ENCODE measurements at regions not wholly inside any gene's neighbourhood (a gene's known extent, or its start where the extent isn't known, plus 50 kb on each side); places are given as distances from the start of the nearest gene placed in this dataset.

GRCh38 chr6:40219799-40220198 lies 285.5 kb upstream of the MOCS1 start:
- DNase-seq (ENCODE audit: extremely low read depth in 1 of 11, low read depth in 9 of 11, low spot score in 4 of 11) = no peak

- DNase-seq (ENCODE audit: extremely low read depth in 1 of 11, low read depth in 9 of 11, low spot score in 4 of 11) = no peak
Observed at GRCh38 chr6:40210628-40211056, 276.4 kb upstream of the MOCS1 start.

- no peak for DNase-seq (ENCODE audit: extremely low read depth in 1 of 11, low read depth in 9 of 11, low spot score in 4 of 11)
Observed at GRCh38 chr6:40205801-40206200, 271.5 kb upstream of the MOCS1 start.

GRCh38 chr6:40205004-40205403 lies 270.7 kb upstream of the MOCS1 start:
- DNase-seq (ENCODE audit: extremely low read depth in 1 of 11, low read depth in 9 of 11, low spot score in 4 of 11) = no peak

GRCh38 chr6:40197371-40197770 lies 263.1 kb upstream of the MOCS1 start:
- no peak for DNase-seq (ENCODE audit: extremely low read depth in 1 of 11, low read depth in 9 of 11, low spot score in 4 of 11)

GRCh38 chr6:40196135-40196518 lies 261.9 kb upstream of the MOCS1 start:
- no peak for DNase-seq (ENCODE audit: extremely low read depth in 1 of 11, low read depth in 9 of 11, low spot score in 4 of 11)

- DNase-seq (ENCODE audit: extremely low read depth in 1 of 11, low read depth in 9 of 11, low spot score in 4 of 11) = no peak
Observed at GRCh38 chr6:40195428-40196134, 261.3 kb upstream of the MOCS1 start.

- DNase-seq (ENCODE audit: extremely low read depth in 1 of 11, low read depth in 9 of 11, low spot score in 4 of 11) = no peak
Observed at GRCh38 chr6:40194447-40195170, 260.3 kb upstream of the MOCS1 start.

- DNase-seq (ENCODE audit: extremely low read depth in 1 of 11, low read depth in 9 of 11, low spot score in 4 of 11) = no peak
Observed at GRCh38 chr6:40192516-40192915, 258.3 kb upstream of the MOCS1 start.

GRCh38 chr6:40188931-40189330 lies 254.7 kb upstream of the MOCS1 start:
- DNase-seq (ENCODE audit: extremely low read depth in 1 of 11, low read depth in 9 of 11, low spot score in 4 of 11) = no peak

GRCh38 chr6:40187535-40188144 lies 253.4 kb upstream of the MOCS1 start:
- DNase-seq (ENCODE audit: extremely low read depth in 1 of 11, low read depth in 9 of 11, low spot score in 4 of 11) = no peak

- no peak for DNase-seq (ENCODE audit: extremely low read depth in 1 of 11, low read depth in 9 of 11, low spot score in 4 of 11)
Observed at GRCh38 chr6:40185486-40185885, 251.2 kb upstream of the MOCS1 start.

GRCh38 chr6:40183902-40184301 lies 249.6 kb upstream of the MOCS1 start:
- no peak for DNase-seq (ENCODE audit: extremely low read depth in 1 of 11, low read depth in 9 of 11, low spot score in 4 of 11)

- no peak for DNase-seq (ENCODE audit: extremely low read depth in 1 of 11, low read depth in 9 of 11, low spot score in 4 of 11)
Observed at GRCh38 chr6:40181367-40181766, 247.1 kb upstream of the MOCS1 start.

GRCh38 chr6:40180271-40180670 lies 246.0 kb upstream of the MOCS1 start:
- no peak for DNase-seq (ENCODE audit: extremely low read depth in 1 of 11, low read depth in 9 of 11, low spot score in 4 of 11)

GRCh38 chr6:40179496-40179895 lies 245.2 kb upstream of the MOCS1 start:
- DNase-seq (ENCODE audit: extremely low read depth in 1 of 11, low read depth in 9 of 11, low spot score in 4 of 11) = no peak

GRCh38 chr6:40177598-40177997 lies 243.3 kb upstream of the MOCS1 start:
- no peak for DNase-seq (ENCODE audit: extremely low read depth in 1 of 11, low read depth in 9 of 11, low spot score in 4 of 11)

GRCh38 chr6:40176152-40176551 lies 241.9 kb upstream of the MOCS1 start:
- DNase-seq (ENCODE audit: extremely low read depth in 1 of 11, low read depth in 9 of 11, low spot score in 4 of 11) = no peak

- DNase-seq (ENCODE audit: extremely low read depth in 1 of 11, low read depth in 9 of 11, low spot score in 4 of 11) = no peak
Observed at GRCh38 chr6:40172272-40172671, 238.0 kb upstream of the MOCS1 start.

GRCh38 chr6:40171343-40171742 lies 237.1 kb upstream of the MOCS1 start:
- DNase-seq (ENCODE audit: extremely low read depth in 1 of 11, low read depth in 9 of 11, low spot score in 4 of 11) = no peak

Data from renal cortex interstitium (tissue), 11 donors.